Neuron (in vitro differentiated cells): ENCODE measurements at regions not wholly inside any gene's neighbourhood (a gene's known extent, or its start where the extent isn't known, plus 50 kb on each side); places are given as distances from the start of the nearest gene placed in this dataset.
"Not testable (repeated sequence)": the region's sequence is repeated elsewhere in the genome, so short reads cannot be mapped to it uniquely, and the experiment has no call there.

Source experiments
- H2AFZ ChIP-seq: one replicate; pipeline ENCODE4 v1.6.1; 2013; ENCODE audit warnings: low read depth, mild to moderate bottlenecking, inconsistent platforms, low read length, moderate library complexity
- H3K27me3 ChIP-seq: one replicate; pipeline ENCODE4 v1.6.1; 2013; ENCODE audit warnings: low read length; ENCODE audit not compliant: insufficient read depth
- H3K36me3 ChIP-seq: one replicate; pipeline ENCODE4 v1.6.1; 2013; ENCODE audit warnings: low read length; ENCODE audit not compliant: insufficient read depth
- H3K4me1 ChIP-seq: one replicate; pipeline ENCODE4 v1.6.1; 2013; ENCODE audit warnings: low read length; ENCODE audit not compliant: insufficient read depth
- H3K4me3 ChIP-seq: 2 replicates; pipeline ENCODE4 v1.5.1; 2013; ENCODE audit warnings: mild to moderate bottlenecking, low read length, moderate library complexity
- H3K9me3 ChIP-seq: one replicate; pipeline ENCODE4 v1.6.1; 2013; ENCODE audit warnings: low read length

GRCh38 chr6:14887181-14887580 lies 358.7 kb upstream of the JARID2 start:
- peaks cover 5% of the 10 kb centered on the region for H3K4me1 ChIP-seq
- no peaks in the 10 kb centered on the region for H3K36me3 ChIP-seq
- no peak overlapping the region for H3K4me3 ChIP-seq
- no peaks in the 10 kb centered on the region for H3K9me3 ChIP-seq
- no peak overlapping the region for H2AFZ ChIP-seq
- H3K27me3 ChIP-seq = no peaks in the 10 kb centered on the region

DNA sequence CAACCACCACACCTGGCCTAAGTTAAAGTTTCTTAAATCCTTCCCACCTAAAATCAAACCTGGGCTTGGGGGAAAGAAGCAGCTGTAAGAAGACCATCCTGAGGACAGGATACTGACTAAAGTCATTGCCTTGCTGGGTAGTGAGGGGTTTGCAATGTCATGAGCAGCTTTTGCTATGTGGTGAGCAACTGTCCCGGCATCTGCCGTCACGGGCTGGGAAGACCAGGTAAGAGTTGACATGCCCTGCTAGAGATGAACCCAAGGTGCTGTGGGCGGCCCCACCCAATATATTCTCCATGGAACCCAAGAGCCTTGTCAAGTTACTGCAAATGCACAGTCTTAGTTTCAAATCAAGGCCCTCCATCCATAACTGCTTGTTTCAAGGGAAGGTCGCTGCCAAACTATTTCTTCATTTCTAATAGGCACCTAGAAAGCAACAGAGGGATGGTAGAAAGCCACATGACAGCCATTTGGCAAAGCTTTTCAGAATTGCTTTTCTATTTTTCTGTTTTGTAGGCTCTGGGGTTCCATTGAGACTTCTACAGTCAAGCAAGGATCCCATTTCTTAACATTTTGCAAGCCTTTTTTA lies 357.8 kb upstream of the JARID2 start:
- H3K36me3 ChIP-seq = no peaks in the 10 kb centered on the region
- H3K4me1 ChIP-seq = no peaks in the 10 kb centered on the region
- no peaks in the 10 kb centered on the region for H3K27me3 ChIP-seq
- H3K4me3 ChIP-seq = no peak overlapping the region
- no peak overlapping the region for H2AFZ ChIP-seq
- H3K9me3 ChIP-seq = no peaks in the 10 kb centered on the region

GRCh38 chr6:14888575-14889000 lies 357.3 kb upstream of the JARID2 start:
- peaks cover 2% of the 10 kb centered on the region for H3K9me3 ChIP-seq
- H3K27me3 ChIP-seq = no peaks in the 10 kb centered on the region
- no peaks in the 10 kb centered on the region for H3K4me1 ChIP-seq
- H3K36me3 ChIP-seq = no peaks in the 10 kb centered on the region
- no peak overlapping the region for H3K4me3 ChIP-seq
- no peak overlapping the region for H2AFZ ChIP-seq

DNA sequence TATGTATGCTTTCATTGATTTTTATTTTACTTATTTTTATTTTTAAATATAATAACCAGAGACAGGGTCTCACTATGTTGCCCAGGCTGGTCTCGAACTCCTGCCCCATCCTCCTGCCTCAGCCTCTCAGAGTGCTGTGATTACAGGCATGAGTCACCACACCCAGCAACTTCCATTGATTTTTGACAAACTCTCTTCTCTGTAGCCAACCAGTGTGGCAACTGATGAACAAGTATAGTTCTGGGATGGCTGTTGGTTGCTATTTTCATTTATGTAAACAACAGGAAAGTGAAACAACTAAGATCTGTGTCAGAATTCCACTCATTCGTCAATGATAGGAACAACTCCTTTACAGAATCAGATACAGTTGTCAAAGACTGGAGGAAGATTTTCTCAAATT lies 356.7 kb upstream of the JARID2 start:
- no peak overlapping the region for H3K4me3 ChIP-seq
- no peaks in the 10 kb centered on the region for H3K36me3 ChIP-seq
- no peaks in the 10 kb centered on the region for H3K27me3 ChIP-seq
- H3K9me3 ChIP-seq = peaks cover 2% of the 10 kb centered on the region
- no peak overlapping the region for H2AFZ ChIP-seq
- no peaks in the 10 kb centered on the region for H3K4me1 ChIP-seq

DNA sequence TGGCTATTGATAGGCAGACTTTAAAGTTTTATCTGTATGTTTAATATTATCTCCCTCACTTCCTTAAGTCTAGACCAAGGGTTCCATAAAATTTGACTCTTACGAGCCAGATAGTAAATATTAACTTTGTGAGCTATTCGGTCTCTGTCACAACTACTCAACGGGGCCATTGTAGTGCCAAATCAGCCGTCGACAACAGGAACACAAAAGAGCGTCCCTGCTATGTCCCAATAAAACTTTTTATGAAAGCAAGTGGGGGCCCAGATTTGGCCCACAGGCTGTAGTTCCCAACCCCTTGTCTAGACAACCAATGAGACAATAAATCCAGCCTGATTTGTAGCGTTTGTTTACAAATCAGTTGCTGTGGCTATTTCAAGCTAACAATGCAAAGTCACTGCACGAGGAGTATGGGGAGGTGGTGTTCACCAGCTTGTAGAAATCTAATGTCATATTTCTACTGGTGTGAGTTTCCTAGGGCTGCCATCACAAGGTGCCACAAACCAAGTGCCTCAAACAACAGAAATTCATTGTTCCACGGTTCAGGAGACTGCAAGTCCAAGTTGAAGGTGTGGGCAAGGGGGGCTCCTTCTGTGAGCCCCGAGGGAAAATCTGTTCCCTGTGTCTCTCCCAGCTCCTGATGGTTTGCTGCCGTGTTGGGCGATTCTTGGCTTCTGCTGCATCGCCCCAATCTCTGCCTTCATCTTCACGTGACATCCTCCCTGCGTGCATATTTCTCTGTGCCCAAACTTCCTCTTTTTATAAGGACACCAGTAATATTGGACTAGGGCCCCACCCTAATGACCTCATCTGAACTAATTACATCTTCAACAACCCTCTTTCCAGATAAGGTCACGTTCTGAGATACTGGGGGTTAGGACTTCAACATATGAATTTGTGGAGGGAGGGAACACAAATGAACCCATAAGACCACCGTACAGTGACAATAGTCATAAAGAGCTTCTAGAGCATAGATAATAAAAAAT lies 356.0 kb upstream of the JARID2 start:
- peaks cover 2% of the 10 kb centered on the region for H3K9me3 ChIP-seq
- no peaks in the 10 kb centered on the region for H3K4me1 ChIP-seq
- no peak overlapping the region for H3K4me3 ChIP-seq
- H3K27me3 ChIP-seq = no peaks in the 10 kb centered on the region
- no peak overlapping the region for H2AFZ ChIP-seq
- H3K36me3 ChIP-seq = no peaks in the 10 kb centered on the region

- H3K27me3 ChIP-seq, H3K4me1 ChIP-seq, H3K9me3 ChIP-seq, H3K4me3 ChIP-seq, H3K36me3 ChIP-seq, H2AFZ ChIP-seq: not testable (repeated sequence)
Measured at GRCh38 chr6:14891820-14892375, 354.0 kb upstream of the JARID2 start.

DNA sequence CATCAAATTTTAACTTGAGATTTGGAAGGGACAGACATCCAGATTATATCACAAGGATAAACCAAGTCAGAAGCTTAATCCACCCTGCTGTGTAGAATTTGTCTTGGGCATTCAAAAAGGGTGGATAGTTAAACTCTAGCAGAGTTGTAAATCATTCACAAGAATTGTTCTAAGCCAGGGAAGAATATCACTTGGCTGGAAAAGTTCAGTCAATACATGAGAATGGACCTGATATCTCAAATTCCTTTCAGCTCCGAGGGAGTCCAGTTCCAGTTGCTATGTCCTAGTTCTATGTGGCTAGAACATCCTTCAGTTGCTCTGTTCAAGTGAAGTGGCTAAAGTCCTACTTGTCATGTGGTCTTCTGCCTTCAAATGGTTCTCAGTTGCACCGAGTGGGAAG lies 351.8 kb upstream of the JARID2 start:
- H3K27me3 ChIP-seq = no peaks in the 10 kb centered on the region
- H3K4me1 ChIP-seq = no peaks in the 10 kb centered on the region

GRCh38 chr6:14896475-14896874 lies 349.4 kb upstream of the JARID2 start:
- H3K27me3 ChIP-seq = no peaks in the 10 kb centered on the region
- H3K4me3 ChIP-seq = no peak overlapping the region
- H3K9me3 ChIP-seq = peaks cover 2% of the 10 kb centered on the region
- H3K4me1 ChIP-seq = no peaks in the 10 kb centered on the region
- H3K36me3 ChIP-seq = no peaks in the 10 kb centered on the region
- H2AFZ ChIP-seq = no peak overlapping the region

More for the DNA sequence above, 351.8 kb upstream of the JARID2 start:
- Histone ChIP-seq H3K36me3 (no peaks in the 10 kb centered on the region), H3K9me3 (peaks cover 2% of the 10 kb centered on the region), H2AFZ (no peak overlapping the region), H3K4me3 (no peak overlapping the region)

DNA sequence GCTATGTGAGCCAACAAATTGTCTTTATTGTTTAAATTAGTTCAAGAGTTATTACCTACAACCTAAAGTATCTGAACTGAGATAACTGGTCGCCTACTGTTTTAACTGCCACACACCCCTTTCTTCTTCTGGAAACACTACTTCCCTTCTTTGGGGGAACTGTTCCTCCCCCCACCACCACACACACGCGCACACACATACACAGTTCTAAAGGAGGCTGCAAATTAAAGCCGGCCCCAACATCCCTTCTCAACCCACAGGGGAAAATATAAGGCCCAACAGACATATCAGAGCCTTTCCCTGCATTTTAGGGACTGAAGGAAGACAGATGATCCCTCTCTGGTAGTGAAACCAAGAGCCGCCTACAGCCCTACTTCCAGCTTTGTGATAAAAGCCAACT lies 348.0 kb upstream of the JARID2 start:
- Histone ChIP-seq H3K36me3 (no peaks in the 10 kb centered on the region), H3K9me3 (peaks cover 2% of the 10 kb centered on the region), H3K4me3 (no peak overlapping the region), H3K27me3 (no peaks in the 10 kb centered on the region), H3K4me1 (no peaks in the 10 kb centered on the region), H2AFZ (no peak overlapping the region)

- H3K9me3 ChIP-seq, H3K4me1 ChIP-seq, H2AFZ ChIP-seq, H3K4me3 ChIP-seq, H3K27me3 ChIP-seq, H3K36me3 ChIP-seq: not testable (repeated sequence)
Measured at GRCh38 chr6:14899441-14899840, 346.4 kb upstream of the JARID2 start.

- Histone ChIP-seq H3K36me3 (no peaks in the 10 kb centered on the region), H3K27me3 (no peaks in the 10 kb centered on the region), H3K9me3 (no peaks in the 10 kb centered on the region), H3K4me1 (no peaks in the 10 kb centered on the region), H2AFZ (no peak overlapping the region), H3K4me3 (no peak overlapping the region)
Measured at GRCh38 chr6:14900919-14901318, 344.9 kb upstream of the JARID2 start.

- H2AFZ ChIP-seq = no peak overlapping the region
- no peaks in the 10 kb centered on the region for H3K4me1 ChIP-seq
- no peaks in the 10 kb centered on the region for H3K36me3 ChIP-seq
- no peak overlapping the region for H3K4me3 ChIP-seq
- no peaks in the 10 kb centered on the region for H3K27me3 ChIP-seq
- H3K9me3 ChIP-seq = no peaks in the 10 kb centered on the region
Measured at GRCh38 chr6:14903176-14904038, 342.5 kb upstream of the JARID2 start.

- Histone ChIP-seq H3K4me1 (no peaks in the 10 kb centered on the region), H2AFZ (no peak overlapping the region), H3K9me3 (no peaks in the 10 kb centered on the region), H3K4me3 (no peak overlapping the region), H3K36me3 (no peaks in the 10 kb centered on the region), H3K27me3 (no peaks in the 10 kb centered on the region)
Measured at GRCh38 chr6:14905201-14905600, 340.7 kb upstream of the JARID2 start.
